K562 (cell line): ENCODE measurements at regions not wholly inside any gene's neighbourhood (a gene's known extent, or its start where the extent isn't known, plus 50 kb on each side); places are given as distances from the start of the nearest gene placed in this dataset.

Experiments used
- C11orf30 ChIP-seq: fragments of 450-650 bp; IDR thresholded peaks from 2 replicates; pipeline ENCODE4 v1.6.1; 2016; ENCODE audit warnings: low read depth, mild to moderate bottlenecking
- HDAC8 ChIP-seq: fragments of 450-650 bp; IDR thresholded peaks from 2 replicates; pipeline ENCODE4 v1.6.1; 2016; ENCODE audit warnings: mild to moderate bottlenecking, missing genetic modification characterization, moderate library complexity, missing compliant biosample characterization
- MAFG ChIP-seq: fragments of 450-650 bp; conservative IDR thresholded peaks from 2 replicates; pipeline ENCODE4 v1.6.1; 2016; ENCODE audit warnings: missing genetic modification characterization, missing compliant biosample characterization
- NFE2 ChIP-seq: IDR thresholded peaks from 2 replicates; pipeline ENCODE4 v1.6.1; 2014; ENCODE audit warnings: antibody characterized with exemption, low read depth
- ZNF316 ChIP-seq: fragments of 450-650 bp; IDR thresholded peaks from 2 replicates; pipeline ENCODE4 v1.6.1; 2016
- TF ChIP-seq, protein P1 (sequence below): fragments of 450-650 bp; IDR thresholded peaks from 2 replicates; pipeline ENCODE4 v1.6.1; 2016; ENCODE audit warnings: mild to moderate bottlenecking, moderate library complexity

DNA sequence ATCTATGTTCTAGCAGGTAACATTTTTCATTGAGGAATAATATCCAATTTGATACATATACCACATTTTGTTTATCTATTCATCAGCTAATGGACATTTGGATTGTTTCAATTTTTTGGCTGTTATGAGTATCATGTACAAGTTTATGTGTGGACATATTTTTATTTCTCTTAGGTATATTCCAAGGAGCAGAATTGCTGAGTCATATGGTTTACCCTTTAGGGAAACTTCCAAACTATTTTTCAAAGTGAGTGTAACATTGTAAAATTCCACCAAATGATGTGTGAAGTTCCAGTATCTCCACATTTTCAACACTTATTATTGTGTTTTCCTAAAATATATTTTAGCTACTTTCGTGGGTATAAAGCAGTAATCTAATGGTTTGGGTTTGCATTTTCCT, 1789.9 kb downstream of the MRPL39 start (continued):
- TF ChIP-seq, protein P1, sequence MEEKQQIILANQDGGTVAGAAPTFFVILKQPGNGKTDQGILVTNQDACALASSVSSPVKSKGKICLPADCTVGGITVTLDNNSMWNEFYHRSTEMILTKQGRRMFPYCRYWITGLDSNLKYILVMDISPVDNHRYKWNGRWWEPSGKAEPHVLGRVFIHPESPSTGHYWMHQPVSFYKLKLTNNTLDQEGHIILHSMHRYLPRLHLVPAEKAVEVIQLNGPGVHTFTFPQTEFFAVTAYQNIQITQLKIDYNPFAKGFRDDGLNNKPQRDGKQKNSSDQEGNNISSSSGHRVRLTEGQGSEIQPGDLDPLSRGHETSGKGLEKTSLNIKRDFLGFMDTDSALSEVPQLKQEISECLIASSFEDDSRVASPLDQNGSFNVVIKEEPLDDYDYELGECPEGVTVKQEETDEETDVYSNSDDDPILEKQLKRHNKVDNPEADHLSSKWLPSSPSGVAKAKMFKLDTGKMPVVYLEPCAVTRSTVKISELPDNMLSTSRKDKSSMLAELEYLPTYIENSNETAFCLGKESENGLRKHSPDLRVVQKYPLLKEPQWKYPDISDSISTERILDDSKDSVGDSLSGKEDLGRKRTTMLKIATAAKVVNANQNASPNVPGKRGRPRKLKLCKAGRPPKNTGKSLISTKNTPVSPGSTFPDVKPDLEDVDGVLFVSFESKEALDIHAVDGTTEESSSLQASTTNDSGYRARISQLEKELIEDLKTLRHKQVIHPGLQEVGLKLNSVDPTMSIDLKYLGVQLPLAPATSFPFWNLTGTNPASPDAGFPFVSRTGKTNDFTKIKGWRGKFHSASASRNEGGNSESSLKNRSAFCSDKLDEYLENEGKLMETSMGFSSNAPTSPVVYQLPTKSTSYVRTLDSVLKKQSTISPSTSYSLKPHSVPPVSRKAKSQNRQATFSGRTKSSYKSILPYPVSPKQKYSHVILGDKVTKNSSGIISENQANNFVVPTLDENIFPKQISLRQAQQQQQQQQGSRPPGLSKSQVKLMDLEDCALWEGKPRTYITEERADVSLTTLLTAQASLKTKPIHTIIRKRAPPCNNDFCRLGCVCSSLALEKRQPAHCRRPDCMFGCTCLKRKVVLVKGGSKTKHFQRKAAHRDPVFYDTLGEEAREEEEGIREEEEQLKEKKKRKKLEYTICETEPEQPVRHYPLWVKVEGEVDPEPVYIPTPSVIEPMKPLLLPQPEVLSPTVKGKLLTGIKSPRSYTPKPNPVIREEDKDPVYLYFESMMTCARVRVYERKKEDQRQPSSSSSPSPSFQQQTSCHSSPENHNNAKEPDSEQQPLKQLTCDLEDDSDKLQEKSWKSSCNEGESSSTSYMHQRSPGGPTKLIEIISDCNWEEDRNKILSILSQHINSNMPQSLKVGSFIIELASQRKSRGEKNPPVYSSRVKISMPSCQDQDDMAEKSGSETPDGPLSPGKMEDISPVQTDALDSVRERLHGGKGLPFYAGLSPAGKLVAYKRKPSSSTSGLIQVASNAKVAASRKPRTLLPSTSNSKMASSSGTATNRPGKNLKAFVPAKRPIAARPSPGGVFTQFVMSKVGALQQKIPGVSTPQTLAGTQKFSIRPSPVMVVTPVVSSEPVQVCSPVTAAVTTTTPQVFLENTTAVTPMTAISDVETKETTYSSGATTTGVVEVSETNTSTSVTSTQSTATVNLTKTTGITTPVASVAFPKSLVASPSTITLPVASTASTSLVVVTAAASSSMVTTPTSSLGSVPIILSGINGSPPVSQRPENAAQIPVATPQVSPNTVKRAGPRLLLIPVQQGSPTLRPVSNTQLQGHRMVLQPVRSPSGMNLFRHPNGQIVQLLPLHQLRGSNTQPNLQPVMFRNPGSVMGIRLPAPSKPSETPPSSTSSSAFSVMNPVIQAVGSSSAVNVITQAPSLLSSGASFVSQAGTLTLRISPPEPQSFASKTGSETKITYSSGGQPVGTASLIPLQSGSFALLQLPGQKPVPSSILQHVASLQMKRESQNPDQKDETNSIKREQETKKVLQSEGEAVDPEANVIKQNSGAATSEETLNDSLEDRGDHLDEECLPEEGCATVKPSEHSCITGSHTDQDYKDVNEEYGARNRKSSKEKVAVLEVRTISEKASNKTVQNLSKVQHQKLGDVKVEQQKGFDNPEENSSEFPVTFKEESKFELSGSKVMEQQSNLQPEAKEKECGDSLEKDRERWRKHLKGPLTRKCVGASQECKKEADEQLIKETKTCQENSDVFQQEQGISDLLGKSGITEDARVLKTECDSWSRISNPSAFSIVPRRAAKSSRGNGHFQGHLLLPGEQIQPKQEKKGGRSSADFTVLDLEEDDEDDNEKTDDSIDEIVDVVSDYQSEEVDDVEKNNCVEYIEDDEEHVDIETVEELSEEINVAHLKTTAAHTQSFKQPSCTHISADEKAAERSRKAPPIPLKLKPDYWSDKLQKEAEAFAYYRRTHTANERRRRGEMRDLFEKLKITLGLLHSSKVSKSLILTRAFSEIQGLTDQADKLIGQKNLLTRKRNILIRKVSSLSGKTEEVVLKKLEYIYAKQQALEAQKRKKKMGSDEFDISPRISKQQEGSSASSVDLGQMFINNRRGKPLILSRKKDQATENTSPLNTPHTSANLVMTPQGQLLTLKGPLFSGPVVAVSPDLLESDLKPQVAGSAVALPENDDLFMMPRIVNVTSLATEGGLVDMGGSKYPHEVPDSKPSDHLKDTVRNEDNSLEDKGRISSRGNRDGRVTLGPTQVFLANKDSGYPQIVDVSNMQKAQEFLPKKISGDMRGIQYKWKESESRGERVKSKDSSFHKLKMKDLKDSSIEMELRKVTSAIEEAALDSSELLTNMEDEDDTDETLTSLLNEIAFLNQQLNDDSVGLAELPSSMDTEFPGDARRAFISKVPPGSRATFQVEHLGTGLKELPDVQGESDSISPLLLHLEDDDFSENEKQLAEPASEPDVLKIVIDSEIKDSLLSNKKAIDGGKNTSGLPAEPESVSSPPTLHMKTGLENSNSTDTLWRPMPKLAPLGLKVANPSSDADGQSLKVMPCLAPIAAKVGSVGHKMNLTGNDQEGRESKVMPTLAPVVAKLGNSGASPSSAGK, result no peak
- peak; percentile 81 for TF ChIP-seq MAFG
- no peak for TF ChIP-seq HDAC8 (tag)
- peak; percentile 70 for TF ChIP-seq C11orf30
- peak; percentile 78 for TF ChIP-seq ZNF316
- peak; percentile 51 for TF ChIP-seq NFE2
